ENCODE measurements at regions not wholly inside any gene's neighbourhood (a gene's known extent, or its start where the extent isn't known, plus 50 kb on each side); places are given as distances from the start of the nearest gene placed in this dataset.
"Not testable (repeated sequence)": the region's sequence is repeated elsewhere in the genome, so short reads cannot be mapped to it uniquely, and the experiment has no call there.

- not testable (repeated sequence) for DNase-seq (ENCODE audit: low spot score)
Measured at GRCh38 chr5:105602406-105602805, 2039.8 kb upstream of the NUDT12 start.

- no peak for DNase-seq (ENCODE audit: low spot score)
Measured at GRCh38 chr5:105593011-105593760, 2030.6 kb upstream of the NUDT12 start.

- DNase-seq (ENCODE audit: low spot score) = no peak
Measured at GRCh38 chr5:105587963-105588662, 2025.5 kb upstream of the NUDT12 start.

GRCh38 chr5:105581988-105582690 lies 2019.5 kb upstream of the NUDT12 start:
- no peak for DNase-seq (ENCODE audit: low spot score)

GRCh38 chr5:105573575-105573974 lies 2011.0 kb upstream of the NUDT12 start:
- DNase-seq (ENCODE audit: low spot score) = no peak

- no peak for DNase-seq (ENCODE audit: low spot score)
Measured at GRCh38 chr5:105565531-105565930, 2002.9 kb upstream of the NUDT12 start.

GRCh38 chr5:105563842-105564241 lies 2001.3 kb upstream of the NUDT12 start:
- DNase-seq (ENCODE audit: low spot score) = no peak

GRCh38 chr5:105554568-105555169 lies 1992.1 kb upstream of the NUDT12 start:
- no peak for DNase-seq (ENCODE audit: low spot score)

- DNase-seq (ENCODE audit: low spot score) = no peak
Measured at GRCh38 chr5:105544300-105544699, 1981.7 kb upstream of the NUDT12 start.

GRCh38 chr5:105536675-105537074 lies 1974.1 kb upstream of the NUDT12 start:
- no peak for DNase-seq (ENCODE audit: low spot score)

GRCh38 chr5:105530716-105531261 lies 1968.2 kb upstream of the NUDT12 start:
- DNase-seq (ENCODE audit: low spot score) = no peak

- no peak for DNase-seq (ENCODE audit: low spot score)
Measured at GRCh38 chr5:105529851-105530250, 1967.3 kb upstream of the NUDT12 start.

- no peak for DNase-seq (ENCODE audit: low spot score)
Measured at GRCh38 chr5:105508519-105508918, 1945.9 kb upstream of the NUDT12 start.

- no peak for DNase-seq (ENCODE audit: low spot score)
Measured at GRCh38 chr5:105506692-105507277, 1944.2 kb upstream of the NUDT12 start.

GRCh38 chr5:105503950-105504349 lies 1941.4 kb upstream of the NUDT12 start:
- no peak for DNase-seq (ENCODE audit: low spot score)

- DNase-seq (ENCODE audit: low spot score) = no peak
Measured at GRCh38 chr5:105501315-105501714, 1938.7 kb upstream of the NUDT12 start.

GRCh38 chr5:105475401-105475800 lies 1912.8 kb upstream of the NUDT12 start:
- no peak for DNase-seq (ENCODE audit: low spot score)

- no peak for DNase-seq (ENCODE audit: low spot score)
Measured at GRCh38 chr5:105462377-105462776, 1899.8 kb upstream of the NUDT12 start.

- no peak for DNase-seq (ENCODE audit: low spot score)
Measured at GRCh38 chr5:105460721-105461120, 1898.1 kb upstream of the NUDT12 start.

- no peak for DNase-seq (ENCODE audit: low spot score)
Measured at GRCh38 chr5:105453216-105453807, 1890.7 kb upstream of the NUDT12 start.

GRCh38 chr5:105448271-105448670 lies 1885.7 kb upstream of the NUDT12 start:
- no peak for DNase-seq (ENCODE audit: low spot score)

All from mucosa of gallbladder (tissue), 1 donor.